ENCODE measurements at regions not wholly inside any gene's neighbourhood (a gene's known extent, or its start where the extent isn't known, plus 50 kb on each side); places are given as distances from the start of the nearest gene placed in this dataset.
"Not testable (repeated sequence)": the region's sequence is repeated elsewhere in the genome, so short reads cannot be mapped to it uniquely, and the experiment has no call there.

DNA sequence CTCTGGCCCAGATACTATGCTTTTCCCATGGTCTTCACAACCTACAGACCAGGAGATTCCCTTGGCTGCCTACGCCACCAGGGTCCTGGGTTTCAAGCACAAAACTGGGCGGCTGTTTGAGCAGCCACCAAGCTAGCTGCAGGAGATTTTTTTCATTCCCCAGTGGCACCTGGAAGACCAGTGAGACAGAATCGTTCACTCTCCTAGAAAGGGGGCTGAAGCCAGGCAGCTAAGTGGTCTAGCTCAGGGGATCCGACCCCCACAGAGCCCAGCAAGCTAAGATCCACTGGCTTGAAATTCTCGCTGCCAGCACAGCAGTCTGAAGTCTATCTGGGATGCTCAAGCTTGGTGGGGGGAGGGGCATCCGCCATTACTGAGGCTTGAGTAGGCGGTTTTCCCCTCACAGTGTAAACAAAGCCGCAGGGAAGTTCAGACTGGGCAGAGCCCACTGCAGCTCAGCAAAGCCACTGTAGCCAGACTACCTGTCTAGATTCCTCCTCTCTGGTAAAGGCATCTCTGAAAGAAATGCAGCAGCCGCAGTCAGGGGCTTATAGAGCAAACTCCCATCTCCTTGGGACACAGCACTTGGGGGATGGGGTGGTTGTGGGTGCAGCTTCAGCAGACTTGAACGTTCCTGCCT, 168.7 kb upstream of the ADAMTSL1 start:
- H3K27ac ChIP-seq (ENCODE audit: low read length); H3K4me1 ChIP-seq (ENCODE audit: control insufficient read depth, insufficient read depth, low read length); H3K27me3 ChIP-seq (ENCODE audit: control insufficient read depth, insufficient read depth, low read length); DNase-seq; H3K4me3 ChIP-seq (ENCODE audit: low read length); H3K9me3 ChIP-seq (ENCODE audit: control insufficient read depth, low read depth, low read length); H3K36me3 ChIP-seq (ENCODE audit: control insufficient read depth, insufficient read depth, low read length): not testable (repeated sequence)
- no CpG with 5 or more reads among the region's 10 CpGs for WGBS (ENCODE audit: insufficient coverage, low lambda C conversion rate)

- Histone ChIP-seq H3K4me3 (ENCODE audit: low read length) (no peak overlapping the region), H3K9me3 (ENCODE audit: control insufficient read depth, low read depth, low read length) (peaks cover 7% of the 10 kb centered on the region), H3K36me3 (ENCODE audit: control insufficient read depth, insufficient read depth, low read length) (no peaks in the 10 kb centered on the region), H3K4me1 (ENCODE audit: control insufficient read depth, insufficient read depth, low read length) (no peaks in the 10 kb centered on the region), H3K27me3 (ENCODE audit: control insufficient read depth, insufficient read depth, low read length) (no peaks in the 10 kb centered on the region), H3K27ac (ENCODE audit: low read length) (no peak overlapping the region)
- WGBS (ENCODE audit: insufficient coverage, low lambda C conversion rate) = no CpG with 5 or more reads among the region's 14 CpGs
- DNase-seq = no peak
Measured at GRCh38 chr9:18314316-18314715, 159.6 kb upstream of the ADAMTSL1 start.

DNA sequence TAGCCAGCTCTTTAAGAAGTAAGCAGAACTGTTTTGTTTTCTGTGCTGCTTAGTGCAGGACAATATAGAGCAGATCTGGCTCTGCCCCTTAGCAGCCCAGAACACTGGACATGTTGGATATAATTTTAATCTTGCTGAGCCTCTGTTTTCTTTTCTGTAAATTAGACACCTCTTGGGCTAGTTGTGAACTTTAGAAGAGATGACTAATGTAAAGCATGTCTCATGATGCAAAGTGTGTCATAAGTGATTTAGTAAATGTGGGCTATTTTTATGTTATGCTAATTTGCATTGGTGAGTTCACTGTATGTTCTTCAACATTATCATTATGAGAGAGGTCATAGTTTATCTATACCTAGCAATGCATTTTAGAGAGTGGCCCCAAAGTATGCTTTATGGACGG, 156.1 kb upstream of the ADAMTSL1 start:
- Histone ChIP-seq H3K4me3 (ENCODE audit: low read length) (no peak overlapping the region), H3K4me1 (ENCODE audit: control insufficient read depth, insufficient read depth, low read length) (no peaks in the 10 kb centered on the region), H3K27ac (ENCODE audit: low read length) (no peak overlapping the region), H3K27me3 (ENCODE audit: control insufficient read depth, insufficient read depth, low read length) (no peaks in the 10 kb centered on the region), H3K9me3 (ENCODE audit: control insufficient read depth, low read depth, low read length) (peaks cover 7% of the 10 kb centered on the region), H3K36me3 (ENCODE audit: control insufficient read depth, insufficient read depth, low read length) (no peaks in the 10 kb centered on the region)
- DNase-seq = no peak
- no CpG with 5 or more reads among the region's 1 CpG for WGBS (ENCODE audit: insufficient coverage, low lambda C conversion rate)

DNA sequence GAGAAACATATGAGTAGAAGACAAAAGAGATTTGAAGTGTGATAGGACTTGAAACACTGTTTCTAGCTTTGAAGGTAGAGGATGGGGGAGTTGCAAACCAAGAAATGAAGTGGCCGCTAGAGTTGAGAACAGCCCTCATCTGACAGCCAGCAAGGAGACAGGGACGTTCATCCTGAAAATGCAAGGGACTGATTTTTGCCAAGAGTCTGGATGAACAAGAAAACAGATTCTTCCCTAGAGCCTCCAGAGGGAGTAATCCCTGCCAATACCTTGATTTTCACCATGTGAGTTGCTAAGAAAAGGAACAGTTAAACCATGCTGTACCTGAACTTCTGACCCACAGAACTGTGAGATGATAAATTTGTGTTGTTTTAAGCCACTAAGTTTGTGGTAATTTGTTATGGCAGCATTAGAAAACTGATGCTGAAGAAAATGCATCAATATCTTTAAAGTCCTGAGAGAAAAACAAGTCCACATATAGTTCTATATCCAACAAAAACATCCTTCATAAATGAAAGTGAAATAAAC, 154.0 kb upstream of the ADAMTSL1 start:
- no peaks in the 10 kb centered on the region for H3K4me1 ChIP-seq (ENCODE audit: control insufficient read depth, insufficient read depth, low read length)
- no peak overlapping the region for H3K27ac ChIP-seq (ENCODE audit: low read length)
- no peak for DNase-seq
- no peak overlapping the region for H3K4me3 ChIP-seq (ENCODE audit: low read length)
- no peaks in the 10 kb centered on the region for H3K36me3 ChIP-seq (ENCODE audit: control insufficient read depth, insufficient read depth, low read length)
- no peaks in the 10 kb centered on the region for H3K27me3 ChIP-seq (ENCODE audit: control insufficient read depth, insufficient read depth, low read length)
- H3K9me3 ChIP-seq (ENCODE audit: control insufficient read depth, low read depth, low read length) = peaks cover 7% of the 10 kb centered on the region
- 67% methylated on average over 2 of the region's 2 CpGs for WGBS (ENCODE audit: insufficient coverage, low lambda C conversion rate)

- 100% methylated on average over 2 of the region's 2 CpGs for WGBS (ENCODE audit: insufficient coverage, low lambda C conversion rate)
- Histone ChIP-seq H3K27ac (ENCODE audit: low read length) (no peak overlapping the region), H3K4me3 (ENCODE audit: low read length) (no peak overlapping the region), H3K4me1 (ENCODE audit: control insufficient read depth, insufficient read depth, low read length) (no peaks in the 10 kb centered on the region), H3K27me3 (ENCODE audit: control insufficient read depth, insufficient read depth, low read length) (no peaks in the 10 kb centered on the region), H3K9me3 (ENCODE audit: control insufficient read depth, low read depth, low read length) (no peaks in the 10 kb centered on the region), H3K36me3 (ENCODE audit: control insufficient read depth, insufficient read depth, low read length) (no peaks in the 10 kb centered on the region)
- DNase-seq = no peak
Measured at GRCh38 chr9:18324928-18325745, 148.8 kb upstream of the ADAMTSL1 start.

- H3K4me3 ChIP-seq (ENCODE audit: low read length); H3K27ac ChIP-seq (ENCODE audit: low read length); H3K27me3 ChIP-seq (ENCODE audit: control insufficient read depth, insufficient read depth, low read length); H3K36me3 ChIP-seq (ENCODE audit: control insufficient read depth, insufficient read depth, low read length); DNase-seq; H3K4me1 ChIP-seq (ENCODE audit: control insufficient read depth, insufficient read depth, low read length); H3K9me3 ChIP-seq (ENCODE audit: control insufficient read depth, low read depth, low read length): not testable (repeated sequence)
- WGBS (ENCODE audit: insufficient coverage, low lambda C conversion rate) = no CpG with 5 or more reads among the region's 7 CpGs
Measured at GRCh38 chr9:18325746-18326011, 148.3 kb upstream of the ADAMTSL1 start.

GRCh38 chr9:18327121-18327520, 146.8 kb upstream of the ADAMTSL1 start:
- DNase-seq = no peak
- Histone ChIP-seq H3K4me3 (ENCODE audit: low read length) (no peak overlapping the region), H3K9me3 (ENCODE audit: control insufficient read depth, low read depth, low read length) (no peaks in the 10 kb centered on the region), H3K27ac (ENCODE audit: low read length) (no peak overlapping the region), H3K4me1 (ENCODE audit: control insufficient read depth, insufficient read depth, low read length) (no peaks in the 10 kb centered on the region), H3K36me3 (ENCODE audit: control insufficient read depth, insufficient read depth, low read length) (no peaks in the 10 kb centered on the region), H3K27me3 (ENCODE audit: control insufficient read depth, insufficient read depth, low read length) (no peaks in the 10 kb centered on the region)
- no CpG with 5 or more reads among the region's 3 CpGs for WGBS (ENCODE audit: insufficient coverage, low lambda C conversion rate)

GRCh38 chr9:18330401-18331309, 143.3 kb upstream of the ADAMTSL1 start:
- no peaks in the 10 kb centered on the region for H3K36me3 ChIP-seq (ENCODE audit: control insufficient read depth, insufficient read depth, low read length)
- no peak for DNase-seq
- no peak overlapping the region for H3K4me3 ChIP-seq (ENCODE audit: low read length)
- H3K27ac ChIP-seq (ENCODE audit: low read length) = no peak overlapping the region
- no peaks in the 10 kb centered on the region for H3K4me1 ChIP-seq (ENCODE audit: control insufficient read depth, insufficient read depth, low read length)
- H3K27me3 ChIP-seq (ENCODE audit: control insufficient read depth, insufficient read depth, low read length) = no peaks in the 10 kb centered on the region
- no peaks in the 10 kb centered on the region for H3K9me3 ChIP-seq (ENCODE audit: control insufficient read depth, low read depth, low read length)
- WGBS (ENCODE audit: insufficient coverage, low lambda C conversion rate) = no CpG with 5 or more reads among the region's 4 CpGs

- no peak for DNase-seq
- Histone ChIP-seq H3K36me3 (ENCODE audit: control insufficient read depth, insufficient read depth, low read length) (no peaks in the 10 kb centered on the region), H3K9me3 (ENCODE audit: control insufficient read depth, low read depth, low read length) (no peaks in the 10 kb centered on the region), H3K27me3 (ENCODE audit: control insufficient read depth, insufficient read depth, low read length) (no peaks in the 10 kb centered on the region), H3K4me1 (ENCODE audit: control insufficient read depth, insufficient read depth, low read length) (no peaks in the 10 kb centered on the region), H3K27ac (ENCODE audit: low read length) (no peak overlapping the region), H3K4me3 (ENCODE audit: low read length) (no peak overlapping the region)
Measured at GRCh38 chr9:18331310-18331684, 142.7 kb upstream of the ADAMTSL1 start.

- WGBS (ENCODE audit: insufficient coverage, low lambda C conversion rate) = no CpG with 5 or more reads among the region's 1 CpG
- no peaks in the 10 kb centered on the region for H3K27me3 ChIP-seq (ENCODE audit: control insufficient read depth, insufficient read depth, low read length)
- H3K36me3 ChIP-seq (ENCODE audit: control insufficient read depth, insufficient read depth, low read length) = no peaks in the 10 kb centered on the region
- H3K4me3 ChIP-seq (ENCODE audit: low read length) = no peak overlapping the region
- no peak overlapping the region for H3K27ac ChIP-seq (ENCODE audit: low read length)
- no peaks in the 10 kb centered on the region for H3K4me1 ChIP-seq (ENCODE audit: control insufficient read depth, insufficient read depth, low read length)
- DNase-seq = no peak
- no peaks in the 10 kb centered on the region for H3K9me3 ChIP-seq (ENCODE audit: control insufficient read depth, low read depth, low read length)
Measured at GRCh38 chr9:18331808-18332209, 142.1 kb upstream of the ADAMTSL1 start.

Data from large intestine (tissue), 3 donors.